ENCODE measurements at regions not wholly inside any gene's neighbourhood (a gene's known extent, or its start where the extent isn't known, plus 50 kb on each side); places are given as distances from the start of the nearest gene placed in this dataset.

- no peaks in the 10 kb centered on the region for H3K36me3 ChIP-seq
- no peak overlapping the region for H3K4me3 ChIP-seq (ENCODE audit: low read depth, low read length)
- H3K27ac ChIP-seq = no peak overlapping the region
- no peak for TF ChIP-seq CTCF (IDR thresholded peaks at IDR 0.05; ENCODE audit: low read depth, low read length)
- H3K27me3 ChIP-seq (ENCODE audit: insufficient read depth, low read depth, severe bottlenecking) = no peaks in the 10 kb centered on the region
- no peak for DNase-seq
- H3K9me3 ChIP-seq (ENCODE audit: severe bottlenecking) = no peaks in the 10 kb centered on the region
These were observed 374.2 kb upstream of the C2CD4B start for GRCh38 chr15:62539236-62539635.

- no peak overlapping the region for H3K27ac ChIP-seq
- H3K4me3 ChIP-seq (ENCODE audit: low read depth, low read length) = no peak overlapping the region
- TF ChIP-seq CTCF (IDR thresholded peaks at IDR 0.05; ENCODE audit: low read depth, low read length) = no peak
- H3K9me3 ChIP-seq (ENCODE audit: severe bottlenecking) = no peaks in the 10 kb centered on the region
- no peaks in the 10 kb centered on the region for H3K36me3 ChIP-seq
- no peaks in the 10 kb centered on the region for H3K27me3 ChIP-seq (ENCODE audit: insufficient read depth, low read depth, severe bottlenecking)
- DNase-seq = no peak
These were observed 376.2 kb upstream of the C2CD4B start for GRCh38 chr15:62541250-62541649.

- Histone ChIP-seq H3K4me3 (ENCODE audit: low read depth, low read length) (no peak overlapping the region), H3K9me3 (ENCODE audit: severe bottlenecking) (no peaks in the 10 kb centered on the region), H3K27ac (no peak overlapping the region), H3K27me3 (ENCODE audit: insufficient read depth, low read depth, severe bottlenecking) (no peaks in the 10 kb centered on the region), H3K36me3 (no peaks in the 10 kb centered on the region)
- TF ChIP-seq CTCF (IDR thresholded peaks at IDR 0.05; ENCODE audit: low read depth, low read length) = no peak
- no peak for DNase-seq
These were observed 376.8 kb upstream of the C2CD4B start for GRCh38 chr15:62541846-62542245.

GRCh38 chr15:62544446-62544845 is 379.4 kb upstream of the C2CD4B start:
- no peak for DNase-seq
- Histone ChIP-seq H3K36me3 (no peaks in the 10 kb centered on the region), H3K27ac (no peak overlapping the region), H3K4me3 (ENCODE audit: low read depth, low read length) (no peak overlapping the region), H3K27me3 (ENCODE audit: insufficient read depth, low read depth, severe bottlenecking) (no peaks in the 10 kb centered on the region), H3K9me3 (ENCODE audit: severe bottlenecking) (no peaks in the 10 kb centered on the region)
- no peak for TF ChIP-seq CTCF (IDR thresholded peaks at IDR 0.05; ENCODE audit: low read depth, low read length)

GRCh38 chr15:62545467-62546227 is 380.6 kb upstream of the C2CD4B start:
- Histone ChIP-seq H3K4me3 (ENCODE audit: low read depth, low read length) (no peak overlapping the region), H3K27ac (peak overlapping the region; percentile 81), H3K36me3 (no peaks in the 10 kb centered on the region), H3K27me3 (ENCODE audit: insufficient read depth, low read depth, severe bottlenecking) (no peaks in the 10 kb centered on the region), H3K9me3 (ENCODE audit: severe bottlenecking) (no peaks in the 10 kb centered on the region)
- no peak for TF ChIP-seq CTCF (IDR thresholded peaks at IDR 0.05; ENCODE audit: low read depth, low read length)
- DNase-seq = no peak

GRCh38 chr15:62546628-62547027 is 381.5 kb upstream of the C2CD4B start:
- Histone ChIP-seq H3K36me3 (no peaks in the 10 kb centered on the region), H3K4me3 (ENCODE audit: low read depth, low read length) (no peak overlapping the region), H3K27ac (peak overlapping the region; percentile 81), H3K9me3 (ENCODE audit: severe bottlenecking) (no peaks in the 10 kb centered on the region), H3K27me3 (ENCODE audit: insufficient read depth, low read depth, severe bottlenecking) (no peaks in the 10 kb centered on the region)
- peak; percentile 28 for DNase-seq
- no peak for TF ChIP-seq CTCF (IDR thresholded peaks at IDR 0.05; ENCODE audit: low read depth, low read length)

Measured in WERI-Rb-1 (cell line).